HepG2 (cell line): ENCODE measurements at regions not wholly inside any gene's neighbourhood (a gene's known extent, or its start where the extent isn't known, plus 50 kb on each side); places are given as distances from the start of the nearest gene placed in this dataset.

Source experiments
- CBX2 ChIP-seq, 2 experiments: fragments of 200-600 bp in 1 of 2; sonication (generic); formaldehyde crosslinking in 1 of 2; IDR thresholded peaks; 2 replicates each; pipeline versions ENCODE4 v1.7.0 to v1.8.1; 2018 to 2022; ENCODE audit warnings: low read depth in 2 of 2, low read length in 1 of 2, mild to moderate bottlenecking in 1 of 2, missing genetic modification reagents in 1 of 2
- CTCF ChIP-seq: sonication (generic); formaldehyde crosslinking; IDR thresholded peaks from 2 replicates; pipeline ENCODE4 v1.5.0; 2020; ENCODE audit warnings: mild to moderate bottlenecking, missing genetic modification reagents, moderate library complexity
- MAX ChIP-seq: IDR thresholded peaks from 2 replicates; pipeline ENCODE4 v1.6.1; 2012; ENCODE audit warnings: inconsistent platforms
- RAD51 ChIP-seq: fragments of 450-650 bp; IDR thresholded peaks from 2 replicates; pipeline ENCODE4 v1.6.1; 2016; ENCODE audit warnings: borderline replicate concordance
- SALL1 ChIP-seq: sonication (generic); formaldehyde crosslinking; IDR thresholded peaks from 2 replicates; pipeline ENCODE4 v1.8.0; 2022; ENCODE audit warnings: mild to moderate bottlenecking, missing genetic modification reagents

- TF ChIP-seq SALL1 (CRISPR knock-in tag) (no peak), MAX (no peak), RAD51 (no peak), CBX2 (IDR thresholded peaks at IDR 0.05; ENCODE audit: low read depth, low read length) (no peak), CBX2 (CRISPR knock-in tag; IDR thresholded peaks at IDR 0.05; ENCODE audit: low read depth) (no peak), CTCF (CRISPR knock-in tag) (no peak)
These were observed 209.2 kb upstream of the SYT4 start for GRCh38 chr18:43486462-43486861.
